IMR-90 (cell line): ENCODE measurements at regions not wholly inside any gene's neighbourhood (a gene's known extent, or its start where the extent isn't known, plus 50 kb on each side); places are given as distances from the start of the nearest gene placed in this dataset.

Experiments
- ATAC-seq: fragments of 200-7000 bp; cut with Tn5 transposase; 2 replicates; pipeline ENCODE4 v1.9.1; 2020; ENCODE audit warnings: low read depth, mild to moderate bottlenecking, moderate library complexity
- BruUV-seq: library from RNA; stranded (reverse); fragments of 400-500 nt; replicated peaks from 2 replicates; lab custom pipeline; 2021; lab: Mats Ljungman, UMichigan
- CTCF ChIA-PET: fragments of 300-600 bp; formaldehyde crosslinking; extraction: SDS; loops from one replicate; lab custom pipeline; 2021; ENCODE audit warnings: antibody characterized with exemption; lab: Yijun Ruan, JAX
- POLR2A ChIA-PET: fragments of 300-600 bp; sonication (Branson Sonifier 250); formaldehyde crosslinking; loops from one replicate; lab custom pipeline; 2022; ENCODE audit warnings: antibody characterized with exemption; ENCODE audit not compliant: unreplicated experiment; lab: Charles Lee
- DNase-seq: peaks from one replicate; pipeline ENCODE4 v3.0.0; 2013
- H2AFZ ChIP-seq: replicated peaks from 2 replicates; pipeline ENCODE3; 2013; ENCODE audit warnings: low read length, mild to moderate bottlenecking; ENCODE audit not compliant: poor library complexity
- H2AK5ac ChIP-seq: 2 replicates; pipeline ENCODE4 v1.6.1; 2013; ENCODE audit warnings: low read depth, low read length, inconsistent platforms
- H2AK9ac ChIP-seq: replicated peaks from 2 replicates; pipeline ENCODE3; 2013; ENCODE audit warnings: mild to moderate bottlenecking, low read depth, low read length, moderate library complexity; ENCODE audit not compliant: poor library complexity
- H2BK120ac ChIP-seq: 2 replicates; pipeline ENCODE4 v1.6.1; 2013; ENCODE audit warnings: low read depth, low read length, inconsistent platforms
- H2BK15ac ChIP-seq: 3 replicates; pipeline ENCODE4 v1.6.1; 2013; ENCODE audit warnings: low read depth, low read length, inconsistent platforms
- H2BK20ac ChIP-seq: 2 replicates; pipeline ENCODE4 v1.6.1; 2013; ENCODE audit warnings: low read depth, mild to moderate bottlenecking, inconsistent platforms, low read length, moderate library complexity
- H2BK5ac ChIP-seq: 2 replicates; pipeline ENCODE4 v1.6.1; 2013; ENCODE audit warnings: mild to moderate bottlenecking, low read depth, low read length, inconsistent platforms; ENCODE audit not compliant: poor library complexity, severe bottlenecking
- H3K14ac ChIP-seq: replicated peaks from 2 replicates; pipeline ENCODE4 v1.6.1; 2013; ENCODE audit warnings: low read depth, low read length, inconsistent platforms
- H3K18ac ChIP-seq: 2 replicates; pipeline ENCODE4 v1.6.1; 2013; ENCODE audit warnings: low read depth, low read length, control low read depth
- H3K23ac ChIP-seq: 2 replicates; pipeline ENCODE4 v1.6.1; 2013; ENCODE audit warnings: low read depth, low read length, inconsistent platforms
- H3K27ac ChIP-seq: 2 replicates; pipeline ENCODE4 v1.5.1; 2013; ENCODE audit warnings: mild to moderate bottlenecking, control low read depth, low read length; ENCODE audit not compliant: insufficient read depth
- H3K27me3 ChIP-seq: 2 replicates; pipeline ENCODE4 v1.6.1; 2013; ENCODE audit warnings: low read length; ENCODE audit not compliant: control insufficient read depth, insufficient read depth
- H3K36me3 ChIP-seq: 2 replicates; pipeline ENCODE4 v1.6.1; 2013; ENCODE audit warnings: low read length, mixed read lengths; ENCODE audit not compliant: control insufficient read depth, insufficient read depth
- H3K4ac ChIP-seq: 2 replicates; pipeline ENCODE4 v1.6.1; 2013; ENCODE audit warnings: low read depth, low read length, inconsistent platforms
- H3K4me1 ChIP-seq: 2 replicates; pipeline ENCODE4 v1.6.1; 2013; ENCODE audit warnings: low read length, mixed read lengths; ENCODE audit not compliant: control insufficient read depth, insufficient read depth
- H3K4me2 ChIP-seq: 2 replicates; pipeline ENCODE4 v1.6.1; 2013; ENCODE audit warnings: low read depth, mild to moderate bottlenecking, control low read depth, low read length, moderate library complexity
- H3K4me3 ChIP-seq: 2 replicates; pipeline ENCODE4 v1.5.1; 2013; ENCODE audit warnings: low read depth, mild to moderate bottlenecking, control low read depth, low read length, moderate library complexity; ENCODE audit not compliant: insufficient read depth
- H3K56ac ChIP-seq: 2 replicates; pipeline ENCODE4 v1.6.1; 2013; ENCODE audit warnings: low read length, inconsistent platforms; ENCODE audit not compliant: insufficient read depth; ENCODE audit errors: extremely low read depth
- H3K79me1 ChIP-seq, 2 experiments: 2 replicates each; pipeline ENCODE4 v1.6.1; 2013; ENCODE audit warnings: low read length in 2 of 2, inconsistent platforms in 1 of 2, low read depth in 1 of 2
- H3K9ac ChIP-seq: 2 replicates; pipeline ENCODE4 v1.6.1; 2013; ENCODE audit warnings: low read depth, low read length, control low read depth
- H3K9me1 ChIP-seq: 2 replicates; pipeline ENCODE4 v1.6.1; 2013; ENCODE audit warnings: low read length, inconsistent platforms; ENCODE audit not compliant: insufficient read depth
- H3K9me3 ChIP-seq: 2 replicates; pipeline ENCODE4 v1.6.1; 2013; ENCODE audit warnings: low read length; ENCODE audit not compliant: control insufficient read depth, insufficient read depth
- H4K20me1 ChIP-seq: 2 replicates; pipeline ENCODE4 v1.6.1; 2013; ENCODE audit warnings: low read length, inconsistent platforms; ENCODE audit not compliant: insufficient read depth
- H4K5ac ChIP-seq: 2 replicates; pipeline ENCODE4 v1.6.1; 2013; ENCODE audit warnings: mild to moderate bottlenecking, low read depth, low read length, control low read depth
- H4K8ac ChIP-seq, 2 experiments: 2 replicates each; pipeline ENCODE4 v1.6.1; 2013; ENCODE audit warnings: low read depth in 2 of 2, low read length in 2 of 2, control low read depth in 1 of 2, inconsistent platforms in 1 of 2
- H4K91ac ChIP-seq: 2 replicates; pipeline ENCODE4 v1.6.1; 2013; ENCODE audit warnings: low read depth, low read length, inconsistent platforms; ENCODE audit not compliant: insufficient read depth
- CHD1 ChIP-seq: IDR thresholded peaks from 2 replicates; pipeline ENCODE4 v1.6.1; 2012; ENCODE audit warnings: low read depth, low read length, improper control_type of control experiment
- CTCF ChIP-seq: conservative IDR thresholded peaks from 2 replicates; pipeline ENCODE4 v1.5.1; 2012; ENCODE audit warnings: mild to moderate bottlenecking, low read depth, low read length, improper control_type of control experiment
- RCOR1 ChIP-seq: IDR thresholded peaks from 2 replicates; pipeline ENCODE4 v1.6.1; 2012; ENCODE audit warnings: mild to moderate bottlenecking, low read length, improper control_type of control experiment; ENCODE audit not compliant: insufficient replicate concordance
- RFX5 ChIP-seq: IDR thresholded peaks from 2 replicates; pipeline ENCODE4 v1.8.0; 2012; ENCODE audit warnings: low read depth, mild to moderate bottlenecking, low read length, moderate library complexity
- SMC3 ChIP-seq: fragments of 150-350 bp; IDR thresholded peaks from 2 replicates; pipeline ENCODE4 v1.6.1; 2016; ENCODE audit warnings: low read depth, mild to moderate bottlenecking, antibody characterized with exemption, low read length, moderate library complexity
- WGBS, 2 experiments: methylation state at CpG; one replicate each; pipeline versions ENCODE4 v1.1.5 to v1.1.7; 2013; ENCODE audit warnings: missing lambda C conversion rate in 2 of 2; ENCODE audit not compliant: insufficient read length in 1 of 2; ENCODE audit errors: extremely low coverage in 2 of 2; 5-methylcytosine and 5-hydroxymethylcytosine counted together
- dilution Hi-C: fragments of 300-500 bp; cut with HindIII; formaldehyde crosslinking; loops from one replicate; pipeline ENCODE4 v1.14.3; 2018; ENCODE audit warnings: low sequenced_read_pairs; ENCODE audit not compliant: unreplicated experiment
- in situ Hi-C: fragments of 300-500 bp; cut with MboI; formaldehyde crosslinking; loops from 3 replicates; pipeline ENCODE4 v1.14.3; 2019; ENCODE audit warnings: low sequenced_read_pairs, inconsistent platforms, mixed read lengths
- intact Hi-C: fragments of 100-400 bp; cut with micrococcal nuclease; formaldehyde crosslinking; loops from 2 replicates; pipeline ENCODE4 v1.10.0; 2022

GRCh38 chr10:117670116-117670904 lies 127.8 kb downstream of the EMX2 start:
- ATAC-seq, result no peak
- H2BK120ac ChIP-seq, result no peak overlapping the region
- dilution Hi-C loops, result no loop called here
- intact Hi-C loops, result no loop called here
- ChIA-PET POLR2A (no interaction called here), CTCF (no interaction called here)
- no peak overlapping the region for H2AK9ac ChIP-seq
- no peak overlapping the region for H4K91ac ChIP-seq
- TF ChIP-seq RFX5 (no peak), CTCF (no peak), CHD1 (no peak), RCOR1 (no peak), SMC3 (no peak)
- H3K36me3 ChIP-seq, result no peaks in the 10 kb centered on the region
- H2AK5ac ChIP-seq, result no peak overlapping the region
- 30% methylated on average over 2 of the region's 7 CpGs; no CpG with 5 or more reads in 1 of the 2 experiments for WGBS, 2 experiments
- H3K9me3 ChIP-seq, result peaks cover 36% of the 10 kb centered on the region
- DNase-seq, result no peak
- no peak overlapping the region for H3K14ac ChIP-seq
- H3K4ac ChIP-seq, result no peak overlapping the region
- no peak overlapping the region for H3K23ac ChIP-seq
- no peaks in the 10 kb centered on the region for H3K79me1 ChIP-seq
- no peak overlapping the region for H3K9ac ChIP-seq
- no peaks in the 10 kb centered on the region for H3K27me3 ChIP-seq
- no peaks in the 10 kb centered on the region for H4K20me1 ChIP-seq
- H3K9me1 ChIP-seq, result no peaks in the 10 kb centered on the region
- H2BK5ac ChIP-seq, result no peak overlapping the region
- H4K8ac ChIP-seq, result no peak overlapping the region
- no TSS peak for BruUV-seq
- H2AFZ ChIP-seq, result no peak overlapping the region
- H3K4me3 ChIP-seq, result no peak overlapping the region
- H3K4me1 ChIP-seq, result no peaks in the 10 kb centered on the region
- H3K4me2 ChIP-seq, result no peak overlapping the region
- H2BK20ac ChIP-seq, result no peak overlapping the region
- in situ Hi-C loops, result no loop called here
- no peak overlapping the region for H3K18ac ChIP-seq
- no peak overlapping the region for H2BK15ac ChIP-seq
- no peak overlapping the region for H4K5ac ChIP-seq
- no peak overlapping the region for H3K56ac ChIP-seq
- no peak overlapping the region for H3K27ac ChIP-seq
